HCT116 (cell line): ENCODE measurements at regions not wholly inside any gene's neighbourhood (a gene's known extent, or its start where the extent isn't known, plus 50 kb on each side); places are given as distances from the start of the nearest gene placed in this dataset.

Experiments used
- ATAC-seq: fragments of 200-7000 bp; cut with Tn5 transposase; 2 replicates; pipeline ENCODE4 v1.9.1; 2020; ENCODE audit warnings: mild to moderate bottlenecking, moderate library complexity
- BruUV-seq: library from RNA; stranded (reverse); fragments of 400-500 nt; replicated peaks from 2 replicates; lab custom pipeline; 2021; lab: Mats Ljungman, UMichigan
- CTCF ChIA-PET: fragments of 300-600 bp; sonication (Branson Sonifier 250); formaldehyde crosslinking; loops from one replicate; lab custom pipeline; 2021; ENCODE audit warnings: antibody characterized with exemption; lab: Charles Lee
- POLR2A ChIA-PET: fragments of 300-600, 350-600 bp; sonication (Branson Sonifier 250); formaldehyde crosslinking; loops from one replicate; lab custom pipeline; 2021; ENCODE audit warnings: antibody characterized with exemption; lab: Charles Lee
- RAD21 ChIA-PET, 2 experiments: fragments of 300-600 bp; sonication (Branson Sonifier 250); formaldehyde crosslinking; loops; one replicate each; lab custom pipeline; 2023; ENCODE audit warnings: low total read pairs in 2 of 2; ENCODE audit not compliant: uncharacterized antibody in 2 of 2, unreplicated experiment in 2 of 2, low non-redundant PET in 1 of 2; lab: Charles Lee
- DNase-seq: peaks from one replicate; pipeline ENCODE4 v3.0.0-alpha.2; 2010; ENCODE audit warnings: low read depth, low spot score
- H2AFZ ChIP-seq: fragments of 200-600 bp; shearing (Covaris generic), sonication (generic); 2 replicates; pipeline ENCODE4 v1.6.1; 2017; ENCODE audit warnings: low read depth, mixed run types, mixed read lengths, antibody characterized with exemption, low read length; ENCODE audit not compliant: poor library complexity, severe bottlenecking
- H3K27ac ChIP-seq: 2 replicates; pipeline ENCODE4 v1.5.1; 2012; ENCODE audit warnings: low read depth, low read length
- H3K27me3 ChIP-seq: fragments of 200-600 bp; sonication (generic); 2 replicates; pipeline ENCODE4 v1.6.1; 2016; ENCODE audit warnings: mixed run types, low read length, mixed read lengths; ENCODE audit not compliant: insufficient read depth
- H3K36me3 ChIP-seq, 2 experiments: fragments of 200-500 bp in 1 of 2; fragments of 200-600 bp in 1 of 2; sonication (Bioruptor generic) in 1 of 2; sonication (generic) in 1 of 2; 2 replicates each; pipeline versions ENCODE4 v1.5.1 to v1.6.1; 2014 to 2016; ENCODE audit warnings: low read length in 2 of 2, inconsistent platforms in 1 of 2, mixed read lengths in 1 of 2, mixed run types in 1 of 2; ENCODE audit not compliant: insufficient read depth in 2 of 2, control insufficient read depth in 1 of 2
- H3K4me1 ChIP-seq, 2 experiments: fragments of 200-600 bp in 1 of 2; sonication (generic) in 1 of 2; 2 replicates each; pipeline versions ENCODE4 v1.5.1 to v1.6.1; 2012 to 2017; ENCODE audit warnings: low read length in 2 of 2, inconsistent platforms in 1 of 2, mild to moderate bottlenecking in 1 of 2, mixed read lengths in 1 of 2, mixed run types in 1 of 2, moderate library complexity in 1 of 2; ENCODE audit not compliant: insufficient read depth in 2 of 2, control insufficient read depth in 1 of 2
- H3K4me2 ChIP-seq: fragments of 200-600 bp; sonication (generic); 2 replicates; pipeline ENCODE4 v1.6.1; 2017; ENCODE audit warnings: mixed run types, low read length, mixed read lengths
- H3K4me3 ChIP-seq, 2 experiments: fragments of 200-600 bp in 1 of 2; sonication (generic) in 1 of 2; replicated peaks in 1 of 2; 2 replicates each; pipeline ENCODE4 v1.5.1; 2011 to 2016; ENCODE audit warnings: low read length in 2 of 2, control low read depth in 1 of 2, low read depth in 1 of 2, mild to moderate bottlenecking in 1 of 2, mixed read lengths in 1 of 2, mixed run types in 1 of 2
- H3K79me2 ChIP-seq: fragments of 200-600 bp; sonication (generic); 2 replicates; pipeline ENCODE4 v1.6.1; 2017; ENCODE audit warnings: mild to moderate bottlenecking, mixed run types, low read length, moderate library complexity, mixed read lengths; ENCODE audit not compliant: insufficient read depth
- H3K9ac ChIP-seq: fragments of 200-600 bp; sonication (generic); 2 replicates; pipeline ENCODE4 v1.6.1; 2016; ENCODE audit warnings: low read length, mixed read lengths
- H3K9me2 ChIP-seq: fragments of 200-600 bp; sonication (generic), shearing (Covaris generic); 2 replicates; pipeline ENCODE4 v1.6.1; 2017; ENCODE audit warnings: mixed run types, mild to moderate bottlenecking, moderate library complexity; ENCODE audit not compliant: insufficient read depth
- H3K9me3 ChIP-seq, 2 experiments: fragments of 200-500 bp in 1 of 2; fragments of 200-600 bp in 1 of 2; sonication (Bioruptor generic) in 1 of 2; sonication (generic) in 1 of 2; 2 replicates each; pipeline ENCODE4 v1.6.1; 2014 to 2017; ENCODE audit warnings: low read length in 2 of 2, mixed read lengths in 2 of 2, inconsistent platforms in 1 of 2, low read depth in 1 of 2, mild to moderate bottlenecking in 1 of 2, mixed run types in 1 of 2, moderate library complexity in 1 of 2; ENCODE audit not compliant: control insufficient read depth in 1 of 2, insufficient read depth in 1 of 2
- H4K20me1 ChIP-seq: fragments of 200-600 bp; sonication (generic), shearing (Covaris generic); 2 replicates; pipeline ENCODE4 v1.6.1; 2017; ENCODE audit warnings: mixed run types, mild to moderate bottlenecking, moderate library complexity; ENCODE audit not compliant: insufficient read depth
- CBX3 ChIP-seq: IDR thresholded peaks from 2 replicates; pipeline ENCODE4 v1.6.1; 2012; ENCODE audit warnings: low read depth
- CEBPB ChIP-seq: IDR thresholded peaks from 2 replicates; pipeline ENCODE4 v1.6.1; 2012; ENCODE audit warnings: low read depth
- EGR1 ChIP-seq: IDR thresholded peaks from 2 replicates; pipeline ENCODE4 v1.6.1; 2012; ENCODE audit warnings: low read depth
- ELF1 ChIP-seq: IDR thresholded peaks from 2 replicates; pipeline ENCODE4 v1.6.1; 2012; ENCODE audit warnings: low read depth, borderline replicate concordance
- EZH2 ChIP-seq: fragments of 200-600 bp; sonication (generic); IDR thresholded peaks from 2 replicates; pipeline ENCODE4 v1.6.1; 2017; ENCODE audit warnings: antibody characterized with exemption, mixed run types
- EZH2phosphoT487 ChIP-seq: fragments of 200-600 bp; IDR thresholded peaks from 2 replicates; pipeline ENCODE4 v1.6.1; 2018; ENCODE audit warnings: antibody characterized with exemption, borderline replicate concordance
- JUND ChIP-seq: IDR thresholded peaks from 2 replicates; pipeline ENCODE4 v1.6.1; 2012
- MAX ChIP-seq: IDR thresholded peaks from 2 replicates; pipeline ENCODE4 v1.6.1; 2012
- POLR2A ChIP-seq: IDR thresholded peaks from 2 replicates; pipeline ENCODE4 v1.7.0; 2011; ENCODE audit warnings: borderline replicate concordance; ENCODE audit not compliant: insufficient read depth, insufficient read length; ENCODE audit errors: extremely low read depth
- POLR2AphosphoS5 ChIP-seq: IDR thresholded peaks from 2 replicates; pipeline ENCODE4 v1.6.1; 2011; ENCODE audit warnings: mild to moderate bottlenecking, low read depth, low read length, moderate library complexity
- RAD21 ChIP-seq: IDR thresholded peaks from 2 replicates; pipeline ENCODE4 v1.6.1; 2012; ENCODE audit warnings: low read depth, mild to moderate bottlenecking
- SIN3A ChIP-seq: IDR thresholded peaks from 2 replicates; pipeline ENCODE4 v1.6.1; 2012; ENCODE audit warnings: low read depth
- SRF ChIP-seq: IDR thresholded peaks from 2 replicates; pipeline ENCODE4 v1.6.1; 2012; ENCODE audit warnings: low read depth
- TCF7L2 ChIP-seq: IDR thresholded peaks from 2 replicates; pipeline ENCODE4 v1.7.0; 2011; ENCODE audit warnings: borderline replicate concordance, inconsistent platforms; ENCODE audit not compliant: insufficient read depth, insufficient read length; ENCODE audit errors: extremely low read depth
- ZFX ChIP-seq: fragments of 450-650 bp; IDR thresholded peaks from 2 replicates; pipeline ENCODE4 v1.6.1; 2017
- ZNF274 ChIP-seq: fragments of 200-500 bp; sonication (Bioruptor generic); IDR thresholded peaks from 2 replicates; pipeline ENCODE4 v1.6.1; 2014; ENCODE audit warnings: mild to moderate bottlenecking, low read depth, low read length, inconsistent platforms
- intact Hi-C: fragments of 100-400 bp; cut with micrococcal nuclease; formaldehyde crosslinking; loops from 2 replicates; pipeline ENCODE4 v1.10.0; 2022
- TF ChIP-seq, protein P1 (sequence below), 3 experiments: fragments of 200-600 bp in 1 of 3; sonication (generic) in 1 of 3; IDR thresholded peaks in 2 of 3; conservative IDR thresholded peaks in 1 of 3; 2 replicates each; pipeline ENCODE4 v1.5.1; 2012 to 2017; ENCODE audit warnings: low read depth in 2 of 3, low read length in 2 of 3, antibody characterized with exemption in 1 of 3, borderline replicate concordance in 1 of 3, control low read depth in 1 of 3, mild to moderate bottlenecking in 1 of 3, mixed read lengths in 1 of 3, mixed run types in 1 of 3, moderate library complexity in 1 of 3; ENCODE audit not compliant: insufficient read depth in 1 of 3
- TF ChIP-seq, protein P2 (sequence below): IDR thresholded peaks from 2 replicates; pipeline ENCODE4 v1.6.1; 2012; ENCODE audit warnings: low read depth
- TF ChIP-seq, protein P3 (sequence below): IDR thresholded peaks from 2 replicates; pipeline ENCODE4 v1.6.1; 2012
- TF ChIP-seq, protein P4 (sequence below): IDR thresholded peaks from 2 replicates; pipeline ENCODE4 v1.6.1; 2011; ENCODE audit warnings: mild to moderate bottlenecking, low read length, moderate library complexity; ENCODE audit not compliant: insufficient replicate concordance; ENCODE audit errors: extremely low read depth

- BruUV-seq = no TSS peak
- ChIA-PET CTCF (no interaction called here), RAD21 (no interaction called here), POLR2A (no interaction called here)
- Histone ChIP-seq H3K36me3 (no peaks in the 10 kb centered on the region), H3K4me1 (no peaks in the 10 kb centered on the region), H2AFZ (no peak overlapping the region), H3K27me3 (no peaks in the 10 kb centered on the region), H3K79me2 (no peaks in the 10 kb centered on the region), H4K20me1 (no peaks in the 10 kb centered on the region), H3K27ac (no peak overlapping the region), H3K9me2 (no peaks in the 10 kb centered on the region), H3K4me3 (no peak overlapping the region), H3K9ac (no peak overlapping the region), H3K4me2 (no peak overlapping the region), H3K9me3 (no peaks in the 10 kb centered on the region)
- TF ChIP-seq, protein P1, sequence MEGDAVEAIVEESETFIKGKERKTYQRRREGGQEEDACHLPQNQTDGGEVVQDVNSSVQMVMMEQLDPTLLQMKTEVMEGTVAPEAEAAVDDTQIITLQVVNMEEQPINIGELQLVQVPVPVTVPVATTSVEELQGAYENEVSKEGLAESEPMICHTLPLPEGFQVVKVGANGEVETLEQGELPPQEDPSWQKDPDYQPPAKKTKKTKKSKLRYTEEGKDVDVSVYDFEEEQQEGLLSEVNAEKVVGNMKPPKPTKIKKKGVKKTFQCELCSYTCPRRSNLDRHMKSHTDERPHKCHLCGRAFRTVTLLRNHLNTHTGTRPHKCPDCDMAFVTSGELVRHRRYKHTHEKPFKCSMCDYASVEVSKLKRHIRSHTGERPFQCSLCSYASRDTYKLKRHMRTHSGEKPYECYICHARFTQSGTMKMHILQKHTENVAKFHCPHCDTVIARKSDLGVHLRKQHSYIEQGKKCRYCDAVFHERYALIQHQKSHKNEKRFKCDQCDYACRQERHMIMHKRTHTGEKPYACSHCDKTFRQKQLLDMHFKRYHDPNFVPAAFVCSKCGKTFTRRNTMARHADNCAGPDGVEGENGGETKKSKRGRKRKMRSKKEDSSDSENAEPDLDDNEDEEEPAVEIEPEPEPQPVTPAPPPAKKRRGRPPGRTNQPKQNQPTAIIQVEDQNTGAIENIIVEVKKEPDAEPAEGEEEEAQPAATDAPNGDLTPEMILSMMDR (IDR thresholded peaks at IDR 0.05 in 2 of 3, conservative IDR thresholded peaks at IDR 0.05 in 1 of 3; ENCODE audit: borderline replicate concordance in 1 of 3, insufficient read depth in 1 of 3, low read depth in 2 of 3, low read length in 2 of 3) = no peak
- TF ChIP-seq, protein P2, sequence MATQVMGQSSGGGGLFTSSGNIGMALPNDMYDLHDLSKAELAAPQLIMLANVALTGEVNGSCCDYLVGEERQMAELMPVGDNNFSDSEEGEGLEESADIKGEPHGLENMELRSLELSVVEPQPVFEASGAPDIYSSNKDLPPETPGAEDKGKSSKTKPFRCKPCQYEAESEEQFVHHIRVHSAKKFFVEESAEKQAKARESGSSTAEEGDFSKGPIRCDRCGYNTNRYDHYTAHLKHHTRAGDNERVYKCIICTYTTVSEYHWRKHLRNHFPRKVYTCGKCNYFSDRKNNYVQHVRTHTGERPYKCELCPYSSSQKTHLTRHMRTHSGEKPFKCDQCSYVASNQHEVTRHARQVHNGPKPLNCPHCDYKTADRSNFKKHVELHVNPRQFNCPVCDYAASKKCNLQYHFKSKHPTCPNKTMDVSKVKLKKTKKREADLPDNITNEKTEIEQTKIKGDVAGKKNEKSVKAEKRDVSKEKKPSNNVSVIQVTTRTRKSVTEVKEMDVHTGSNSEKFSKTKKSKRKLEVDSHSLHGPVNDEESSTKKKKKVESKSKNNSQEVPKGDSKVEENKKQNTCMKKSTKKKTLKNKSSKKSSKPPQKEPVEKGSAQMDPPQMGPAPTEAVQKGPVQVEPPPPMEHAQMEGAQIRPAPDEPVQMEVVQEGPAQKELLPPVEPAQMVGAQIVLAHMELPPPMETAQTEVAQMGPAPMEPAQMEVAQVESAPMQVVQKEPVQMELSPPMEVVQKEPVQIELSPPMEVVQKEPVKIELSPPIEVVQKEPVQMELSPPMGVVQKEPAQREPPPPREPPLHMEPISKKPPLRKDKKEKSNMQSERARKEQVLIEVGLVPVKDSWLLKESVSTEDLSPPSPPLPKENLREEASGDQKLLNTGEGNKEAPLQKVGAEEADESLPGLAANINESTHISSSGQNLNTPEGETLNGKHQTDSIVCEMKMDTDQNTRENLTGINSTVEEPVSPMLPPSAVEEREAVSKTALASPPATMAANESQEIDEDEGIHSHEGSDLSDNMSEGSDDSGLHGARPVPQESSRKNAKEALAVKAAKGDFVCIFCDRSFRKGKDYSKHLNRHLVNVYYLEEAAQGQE = no peak
- TF ChIP-seq RAD21 = no peak
- no peak for TF ChIP-seq POLR2A
- TF ChIP-seq SIN3A = no peak
- no peak for TF ChIP-seq SRF
- TF ChIP-seq ZFX = no peak
- TF ChIP-seq CEBPB = no peak
- TF ChIP-seq, protein P3, sequence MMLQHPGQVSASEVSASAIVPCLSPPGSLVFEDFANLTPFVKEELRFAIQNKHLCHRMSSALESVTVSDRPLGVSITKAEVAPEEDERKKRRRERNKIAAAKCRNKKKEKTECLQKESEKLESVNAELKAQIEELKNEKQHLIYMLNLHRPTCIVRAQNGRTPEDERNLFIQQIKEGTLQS = no peak
- no peak for TF ChIP-seq POLR2AphosphoS5
- no peak for TF ChIP-seq ELF1
- TF ChIP-seq EZH2phosphoT487 = no peak
- TF ChIP-seq EZH2 = no peak
- TF ChIP-seq EGR1 = no peak
- TF ChIP-seq JUND = no peak
- no peak for TF ChIP-seq MAX
- no peak for TF ChIP-seq ZNF274
- TF ChIP-seq TCF7L2 = no peak
- no peak for TF ChIP-seq CBX3
- TF ChIP-seq, protein P4, sequence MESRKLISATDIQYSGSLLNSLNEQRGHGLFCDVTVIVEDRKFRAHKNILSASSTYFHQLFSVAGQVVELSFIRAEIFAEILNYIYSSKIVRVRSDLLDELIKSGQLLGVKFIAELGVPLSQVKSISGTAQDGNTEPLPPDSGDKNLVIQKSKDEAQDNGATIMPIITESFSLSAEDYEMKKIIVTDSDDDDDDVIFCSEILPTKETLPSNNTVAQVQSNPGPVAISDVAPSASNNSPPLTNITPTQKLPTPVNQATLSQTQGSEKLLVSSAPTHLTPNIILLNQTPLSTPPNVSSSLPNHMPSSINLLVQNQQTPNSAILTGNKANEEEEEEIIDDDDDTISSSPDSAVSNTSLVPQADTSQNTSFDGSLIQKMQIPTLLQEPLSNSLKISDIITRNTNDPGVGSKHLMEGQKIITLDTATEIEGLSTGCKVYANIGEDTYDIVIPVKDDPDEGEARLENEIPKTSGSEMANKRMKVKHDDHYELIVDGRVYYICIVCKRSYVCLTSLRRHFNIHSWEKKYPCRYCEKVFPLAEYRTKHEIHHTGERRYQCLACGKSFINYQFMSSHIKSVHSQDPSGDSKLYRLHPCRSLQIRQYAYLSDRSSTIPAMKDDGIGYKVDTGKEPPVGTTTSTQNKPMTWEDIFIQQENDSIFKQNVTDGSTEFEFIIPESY = no peak
- ATAC-seq (no peak), DNase-seq (no peak)
- intact Hi-C loops = no loop called here
Observed at GRCh38 chr9:88710449-88710848, 175.5 kb downstream of the NXNL2 start.
